DMS 273 (cell line): ENCODE measurements at regions not wholly inside any gene's neighbourhood (a gene's known extent, or its start where the extent isn't known, plus 50 kb on each side); places are given as distances from the start of the nearest gene placed in this dataset.

Experiments
- DNase-seq: peaks from one replicate; lab custom pipeline; 2025; ENCODE audit not compliant: unreplicated experiment; lab: John Stamatoyannopoulos, UW

GRCh38 chr11:134552749-134553148 lies 140.7 kb upstream of the B3GAT1 start:
- no peak for DNase-seq

DNA sequence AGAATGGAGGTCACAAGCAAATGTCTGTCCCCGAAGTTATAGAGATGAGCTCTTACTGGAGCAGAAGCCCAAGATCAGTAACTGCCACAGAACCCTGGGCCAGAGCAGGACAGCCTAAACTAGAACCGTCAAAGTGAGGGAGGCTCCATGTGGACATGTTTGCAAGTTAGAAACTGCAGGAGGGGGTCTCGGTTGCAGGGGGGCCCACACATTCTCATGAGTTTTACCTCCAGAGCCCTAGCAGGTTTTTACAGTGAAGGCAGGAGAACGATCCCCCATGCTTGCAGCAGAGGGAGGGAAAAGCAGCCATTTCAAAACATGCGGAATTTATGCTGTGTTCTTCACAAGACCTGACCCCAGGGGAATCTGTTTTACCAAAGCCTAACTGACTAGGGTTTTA lies 133.5 kb upstream of the B3GAT1 start:
- no peak for DNase-seq

GRCh38 chr11:134544095-134544815 lies 132.2 kb upstream of the B3GAT1 start:
- no peak for DNase-seq

DNA sequence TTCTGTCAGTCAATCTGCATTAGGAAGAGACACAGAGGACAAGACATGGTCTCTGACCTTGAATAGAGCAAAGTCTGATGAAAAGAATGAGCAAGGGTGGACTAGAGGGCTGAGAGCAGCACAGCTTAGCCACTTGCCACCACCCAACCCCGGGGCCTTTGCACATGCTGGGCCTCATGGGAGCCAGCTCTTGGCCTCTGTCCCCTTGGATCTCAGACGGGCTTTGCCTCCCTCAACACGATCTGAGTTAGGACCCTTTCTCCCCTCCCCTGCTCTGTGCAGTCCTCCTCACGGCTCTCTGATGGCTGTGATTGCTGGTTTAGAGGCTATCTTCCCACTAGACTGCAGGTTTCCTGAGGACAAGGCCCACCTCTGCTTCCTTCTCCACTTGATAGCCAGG lies 131.6 kb upstream of the B3GAT1 start:
- no peak for DNase-seq

DNA sequence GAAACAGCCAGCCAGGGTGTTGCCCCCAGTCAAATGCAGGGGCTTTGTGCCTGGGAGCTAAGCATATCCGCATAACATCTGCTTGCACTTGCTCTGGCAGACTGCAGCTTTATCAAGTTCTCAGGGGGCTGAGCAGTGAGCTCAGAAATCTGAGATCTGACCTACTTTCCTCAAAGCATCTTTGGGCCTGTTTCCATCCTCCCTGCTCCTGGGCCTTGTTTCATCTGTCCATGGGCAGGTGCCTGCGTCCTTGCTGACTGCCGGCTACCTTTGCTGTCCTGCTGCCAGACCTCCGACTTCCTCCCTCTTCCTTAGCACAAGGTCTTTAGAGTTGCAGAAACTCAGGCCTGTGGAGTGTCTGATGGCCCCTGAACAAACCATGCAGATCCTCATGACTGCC lies 131.2 kb upstream of the B3GAT1 start:
- DNase-seq, result peak; percentile 15

DNA sequence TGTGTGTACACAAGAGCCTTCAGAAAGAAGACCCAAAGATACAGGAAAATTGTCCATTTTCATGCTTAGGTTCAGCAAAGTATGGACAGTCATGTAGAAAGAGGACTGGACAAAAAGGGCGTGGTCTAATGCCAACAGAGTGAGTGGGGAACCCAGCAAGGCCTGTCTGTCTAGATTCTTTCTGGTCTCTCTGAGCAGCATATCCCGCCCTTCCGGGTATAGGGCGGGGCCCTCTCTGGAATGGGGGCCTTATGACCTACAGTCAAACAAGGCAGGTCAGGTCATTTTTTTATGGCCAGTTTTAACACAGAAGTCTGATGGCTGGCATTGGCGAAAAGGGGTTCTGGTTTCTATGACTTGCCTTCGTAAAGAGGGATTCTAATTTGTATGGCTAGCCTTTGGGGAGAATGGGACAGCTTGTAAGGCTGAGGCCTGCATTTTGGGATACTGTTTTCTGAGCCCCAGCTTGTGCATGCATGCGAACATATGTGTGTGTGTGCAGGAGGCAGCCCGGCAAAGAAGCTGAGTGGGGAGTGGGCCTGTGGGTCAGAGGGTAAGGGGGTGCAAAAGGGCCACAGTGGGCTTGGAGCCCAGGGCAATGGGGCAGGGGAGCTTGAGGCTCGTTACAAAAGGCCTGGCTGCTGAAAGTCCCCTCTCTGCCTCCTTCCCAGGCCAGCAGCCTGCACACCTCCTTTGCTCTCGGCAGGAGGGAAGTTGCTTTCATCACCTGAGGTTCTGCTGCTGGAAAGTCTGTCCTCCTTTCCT lies 130.5 kb upstream of the B3GAT1 start:
- DNase-seq, result no peak

DNA sequence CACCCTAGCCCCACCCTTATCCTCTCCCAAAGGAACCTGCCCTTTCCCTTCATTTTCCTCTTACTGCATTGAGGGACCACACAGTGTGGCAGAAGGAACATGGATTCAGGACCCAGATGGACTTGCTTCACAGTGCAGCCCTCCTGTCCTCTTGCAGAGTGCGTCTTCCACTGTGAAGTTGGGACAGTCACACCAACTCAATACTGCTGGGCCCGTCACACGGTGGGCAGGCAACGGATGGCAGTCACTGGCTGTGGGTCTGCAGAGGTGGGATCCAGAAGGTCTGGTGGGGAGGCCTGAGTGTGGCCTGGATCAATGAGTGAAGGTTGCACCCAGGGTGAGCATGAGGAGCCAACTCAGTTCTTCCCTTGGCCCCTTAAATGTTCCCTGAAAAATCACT lies 129.9 kb upstream of the B3GAT1 start:
- no peak for DNase-seq

DNA sequence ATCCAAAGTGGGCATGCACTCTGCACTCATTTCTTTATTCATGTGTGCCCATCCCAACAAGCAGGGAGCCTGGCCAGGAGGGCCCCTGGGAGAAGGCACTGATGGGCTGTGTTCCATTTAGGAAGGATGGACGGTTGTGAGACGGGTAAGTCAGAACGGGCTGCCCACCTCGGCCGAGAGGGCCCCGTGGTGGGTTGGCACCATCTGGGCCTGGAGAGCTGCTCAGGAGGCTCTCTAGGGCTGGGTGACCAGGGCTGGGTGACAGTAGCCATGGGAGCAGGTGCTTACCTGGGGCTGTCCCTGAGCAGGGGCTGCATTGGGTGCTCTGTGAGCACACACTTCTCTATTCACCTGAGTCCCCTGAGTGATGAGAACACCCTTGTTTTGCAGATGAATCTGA lies 129.3 kb upstream of the B3GAT1 start:
- no peak for DNase-seq

DNA sequence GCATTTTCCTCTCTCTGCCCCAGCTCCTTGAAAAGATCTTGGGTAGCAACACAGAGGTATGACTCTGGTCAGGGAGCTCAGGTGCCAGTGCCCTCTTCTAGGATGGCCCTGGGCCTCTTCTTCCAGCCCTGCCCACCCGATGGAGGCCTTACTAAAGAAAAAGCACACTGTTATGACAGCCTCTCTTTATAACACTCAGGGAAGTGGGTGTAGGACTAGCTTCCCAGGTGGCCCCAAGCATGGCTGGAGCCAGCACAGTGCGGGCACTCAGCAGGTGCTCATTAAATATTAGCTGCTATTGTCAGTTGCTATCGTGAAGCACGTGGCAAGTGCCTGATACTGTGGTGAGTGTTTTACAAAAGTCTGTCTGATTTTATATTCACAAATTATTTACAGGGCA lies 127.2 kb upstream of the B3GAT1 start:
- DNase-seq, result no peak

- DNase-seq, result no peak
Measured at GRCh38 chr11:134538742-134539141, 126.7 kb upstream of the B3GAT1 start.

DNA sequence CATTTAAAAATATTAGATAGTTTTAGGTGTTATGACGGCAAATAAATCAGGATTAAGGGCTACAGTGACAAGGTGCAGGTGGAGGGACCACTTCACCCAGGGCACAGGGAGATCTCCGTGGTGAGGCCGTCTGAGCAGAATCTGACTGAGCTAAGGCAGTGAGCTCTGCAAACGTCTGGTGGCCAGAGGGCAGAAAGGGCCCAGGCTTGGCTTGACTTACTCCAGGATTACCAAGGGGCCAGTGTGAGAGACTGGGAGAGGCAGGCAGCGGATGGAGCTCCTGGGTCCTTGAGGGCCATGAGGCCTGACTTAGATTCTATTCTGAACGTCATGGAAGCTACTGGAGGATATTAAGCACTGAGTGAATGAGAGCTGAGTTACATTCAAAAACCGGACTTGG lies 125.9 kb upstream of the B3GAT1 start:
- DNase-seq, result no peak

GRCh38 chr11:134537296-134537695 lies 125.3 kb upstream of the B3GAT1 start:
- no peak for DNase-seq

DNA sequence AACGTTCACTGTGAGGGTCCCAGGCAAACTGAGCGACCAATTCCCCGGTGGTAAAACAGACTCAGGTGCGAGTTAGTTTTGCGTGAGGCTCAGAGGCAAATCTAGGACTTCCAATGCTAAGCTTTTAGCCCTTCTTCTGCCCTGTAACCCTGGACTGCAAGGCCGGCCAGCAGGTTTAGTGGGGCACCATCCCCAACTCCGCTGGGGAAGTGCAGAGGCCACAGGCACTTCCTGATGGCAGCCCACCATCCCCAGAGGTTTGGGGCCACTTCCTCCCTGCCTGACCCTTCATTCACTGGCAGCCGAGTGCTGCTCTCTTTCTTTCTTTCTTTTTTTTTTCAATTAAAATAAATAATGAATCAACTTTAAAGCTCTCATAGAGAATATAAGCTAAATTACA lies 124.6 kb upstream of the B3GAT1 start:
- no peak for DNase-seq

DNA sequence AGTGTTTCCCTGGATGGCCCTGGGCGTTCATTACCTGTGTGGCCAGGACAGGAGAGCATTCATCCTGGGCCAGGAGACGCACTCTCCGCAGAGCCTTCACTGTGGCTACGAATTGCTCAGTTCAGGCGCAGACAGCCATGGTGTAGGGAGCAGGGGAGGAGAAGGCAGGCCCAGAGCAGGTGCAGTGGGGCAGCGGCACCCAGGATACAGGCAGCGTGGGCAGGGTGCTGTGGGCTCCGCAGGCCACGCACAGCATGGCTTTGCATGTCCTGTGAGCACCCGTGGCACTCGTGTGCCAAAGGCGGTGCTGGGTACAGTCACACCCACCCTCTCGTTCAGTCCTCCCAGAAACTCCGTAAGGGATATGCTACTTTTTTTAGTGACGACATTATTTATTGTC lies 124.2 kb upstream of the B3GAT1 start:
- no peak for DNase-seq

GRCh38 chr11:134535029-134536025 lies 123.3 kb upstream of the B3GAT1 start:
- DNase-seq, result no peak

DNA sequence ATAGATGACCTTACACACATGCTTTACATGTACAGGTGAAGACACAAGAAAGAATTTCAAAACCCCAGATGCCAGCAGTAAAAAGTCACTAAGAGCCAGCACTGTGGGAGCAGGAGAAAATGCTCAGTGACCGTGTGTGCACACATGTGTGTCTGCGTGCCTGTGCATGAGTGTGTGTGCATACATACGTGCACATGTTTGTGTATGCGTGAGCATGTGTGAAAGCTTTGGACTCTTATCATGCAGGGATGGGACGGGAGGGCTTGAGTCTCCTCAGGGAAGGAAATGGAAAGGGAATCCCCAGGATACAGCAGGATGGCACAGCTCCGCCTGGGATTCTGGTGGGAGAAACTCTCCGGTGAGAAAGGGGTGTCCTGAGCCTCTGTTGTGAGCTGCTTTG lies 121.5 kb upstream of the B3GAT1 start:
- DNase-seq, result no peak

DNA sequence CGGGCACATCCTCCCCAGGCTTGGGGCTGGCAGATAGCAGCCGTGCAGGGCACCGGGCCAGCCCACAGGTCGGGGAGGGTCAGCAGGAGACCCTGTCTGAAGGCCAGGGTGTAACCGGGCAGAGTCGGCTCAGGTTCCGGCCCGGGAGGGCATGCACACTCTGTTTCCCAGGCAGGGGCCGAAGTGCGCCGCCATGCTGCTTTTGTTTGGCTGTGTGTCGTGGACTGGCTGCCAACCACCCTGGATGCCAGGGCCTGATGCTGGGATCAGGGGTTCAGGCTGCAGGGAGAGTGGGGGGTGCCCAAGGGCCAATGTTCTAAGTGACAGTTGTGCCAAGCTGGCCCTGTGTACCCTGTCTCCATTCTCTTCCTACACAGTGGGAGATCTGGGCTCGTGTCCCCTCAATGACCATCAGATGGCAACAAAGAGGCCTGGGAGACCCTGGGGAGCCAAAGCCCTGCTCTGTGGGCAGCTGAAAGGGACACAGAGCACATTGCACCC lies 120.9 kb upstream of the B3GAT1 start:
- no peak for DNase-seq

GRCh38 chr11:134532131-134532920 lies 120.3 kb upstream of the B3GAT1 start:
- DNase-seq, result no peak

DNA sequence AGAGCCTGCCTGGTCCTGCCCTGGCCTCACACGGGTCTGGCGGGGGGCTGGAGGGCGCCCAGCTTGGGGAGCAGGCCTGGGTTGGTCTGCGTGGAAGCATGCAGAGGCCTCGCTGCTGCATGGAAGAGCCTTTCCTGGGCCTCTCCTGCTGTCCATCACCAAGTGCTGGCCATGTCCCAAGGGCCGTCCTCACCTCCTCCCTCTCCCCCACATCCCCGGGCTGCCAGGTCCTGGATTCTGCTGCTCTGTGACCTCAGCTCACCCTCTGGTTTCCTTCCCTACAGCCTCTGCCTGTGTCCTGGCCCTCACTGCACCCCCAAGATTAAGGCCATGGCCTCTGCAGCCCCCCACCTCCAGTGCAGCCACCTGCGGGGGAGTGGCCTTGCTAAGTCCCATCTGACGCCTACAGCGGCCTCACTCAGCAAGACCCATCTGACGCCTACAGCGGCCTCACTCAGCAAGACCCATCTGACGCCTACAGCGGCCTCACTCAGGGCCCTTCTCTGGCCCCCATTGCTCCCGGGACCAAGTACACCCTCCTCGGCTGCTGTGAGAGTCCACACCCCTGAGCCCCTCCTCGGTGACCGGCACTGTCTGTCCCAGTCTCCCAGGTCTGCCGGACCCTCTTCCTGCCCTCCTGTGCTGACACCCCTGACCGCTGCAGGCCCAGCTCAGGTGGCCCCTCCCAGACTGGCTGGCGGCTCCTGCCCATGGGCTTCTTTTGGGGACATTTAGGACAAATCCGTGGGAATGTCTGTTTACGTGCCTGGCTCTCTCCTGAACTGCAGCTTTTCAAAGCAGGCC lies 119.5 kb upstream of the B3GAT1 start:
- DNase-seq, result no peak
